Progenitor cell of endocrine pancreas (in vitro differentiated cells): ENCODE measurements at regions not wholly inside any gene's neighbourhood (a gene's known extent, or its start where the extent isn't known, plus 50 kb on each side); places are given as distances from the start of the nearest gene placed in this dataset.

Experiments
- DNase-seq: peaks from one replicate; pipeline ENCODE4 v3.0.0; 2021; ENCODE audit warnings: low spot score; ENCODE audit not compliant: unreplicated experiment
- H3K27ac Mint-ChIP-seq: 2 replicates; pipeline ENCODE4 v1.8.0; 2021; ENCODE audit warnings: mild to moderate bottlenecking, moderate library complexity, mixed read lengths
- H3K27me3 Mint-ChIP-seq: 2 replicates; pipeline ENCODE4 v1.8.0; 2021; ENCODE audit warnings: mixed read lengths
- H3K36me3 Mint-ChIP-seq: 2 replicates; pipeline ENCODE4 v1.8.0; 2022; ENCODE audit warnings: mixed read lengths; ENCODE audit not compliant: insufficient read depth
- H3K4me1 Mint-ChIP-seq: 2 replicates; pipeline ENCODE4 v1.8.0; 2021; ENCODE audit warnings: low read depth, mixed read lengths
- H3K4me3 Mint-ChIP-seq: 2 replicates; pipeline ENCODE4 v1.8.0; 2021; ENCODE audit warnings: low read depth, mild to moderate bottlenecking, moderate library complexity, mixed read lengths
- H3K9me3 Mint-ChIP-seq: 2 replicates; pipeline ENCODE4 v1.8.0; 2021; ENCODE audit warnings: low read depth, mixed read lengths
- CTCF ChIP-seq: fragments of 200-600 bp; sonication (generic); IDR thresholded peaks from one replicate; pipeline ENCODE4 v1.5.0; 2021; ENCODE audit warnings: antibody characterized with exemption, mild to moderate bottlenecking; ENCODE audit not compliant: unreplicated experiment

- Mint-ChIP-seq H3K4me1 (peaks cover 4% of the 10 kb centered on the region), H3K27me3 (peaks cover 4% of the 10 kb centered on the region), H3K9me3 (peaks cover 2% of the 10 kb centered on the region), H3K4me3 (no peak overlapping the region), H3K27ac (no peak overlapping the region), H3K36me3 (no peaks in the 10 kb centered on the region)
- TF ChIP-seq CTCF, result no peak
- no peak for DNase-seq
These were observed 324.6 kb upstream of the NR2F2 start for GRCh38 chr15:96005906-96006305.

GRCh38 chr15:96011136-96011535 is 319.4 kb upstream of the NR2F2 start:
- peaks cover 4% of the 10 kb centered on the region for H3K27me3 Mint-ChIP-seq
- H3K36me3 Mint-ChIP-seq, result no peaks in the 10 kb centered on the region
- no peak overlapping the region for H3K27ac Mint-ChIP-seq
- no peak overlapping the region for H3K4me3 Mint-ChIP-seq
- DNase-seq, result no peak
- peaks cover 7% of the 10 kb centered on the region for H3K9me3 Mint-ChIP-seq
- no peaks in the 10 kb centered on the region for H3K4me1 Mint-ChIP-seq
- TF ChIP-seq CTCF, result no peak

GRCh38 chr15:96014939-96015338 is 315.6 kb upstream of the NR2F2 start:
- Mint-ChIP-seq H3K27ac (no peak overlapping the region), H3K4me3 (no peak overlapping the region), H3K9me3 (peaks cover 7% of the 10 kb centered on the region), H3K27me3 (no peaks in the 10 kb centered on the region), H3K36me3 (no peaks in the 10 kb centered on the region), H3K4me1 (no peaks in the 10 kb centered on the region)
- no peak for TF ChIP-seq CTCF
- no peak for DNase-seq

- Mint-ChIP-seq H3K27ac (no peak overlapping the region), H3K36me3 (no peaks in the 10 kb centered on the region), H3K4me1 (no peaks in the 10 kb centered on the region), H3K9me3 (peaks cover 3% of the 10 kb centered on the region), H3K4me3 (no peak overlapping the region), H3K27me3 (no peaks in the 10 kb centered on the region)
- no peak for DNase-seq
- TF ChIP-seq CTCF, result no peak
These were observed 311.4 kb upstream of the NR2F2 start for GRCh38 chr15:96019114-96019513.

GRCh38 chr15:96020133-96020532 is 310.4 kb upstream of the NR2F2 start:
- H3K4me1 Mint-ChIP-seq, result no peaks in the 10 kb centered on the region
- H3K36me3 Mint-ChIP-seq, result no peaks in the 10 kb centered on the region
- no peak overlapping the region for H3K27ac Mint-ChIP-seq
- H3K27me3 Mint-ChIP-seq, result no peaks in the 10 kb centered on the region
- TF ChIP-seq CTCF, result no peak
- no peak for DNase-seq
- no peak overlapping the region for H3K4me3 Mint-ChIP-seq
- H3K9me3 Mint-ChIP-seq, result peaks cover 3% of the 10 kb centered on the region

- Mint-ChIP-seq H3K9me3 (peaks cover 3% of the 10 kb centered on the region), H3K27me3 (no peaks in the 10 kb centered on the region), H3K4me3 (no peak overlapping the region), H3K36me3 (no peaks in the 10 kb centered on the region), H3K27ac (no peak overlapping the region), H3K4me1 (no peaks in the 10 kb centered on the region)
- TF ChIP-seq CTCF, result no peak
- DNase-seq, result no peak
These were observed 309.7 kb upstream of the NR2F2 start for GRCh38 chr15:96020797-96021196.
